Stimulated activated CD4-positive, alpha-beta T cell treated with anti-CD3 and anti-CD28 coated beads, TNF-alpha, amount 100 ng/mL, for 48 hours (primary cell): ENCODE measurements at regions not wholly inside any gene's neighbourhood (a gene's known extent, or its start where the extent isn't known, plus 50 kb on each side); places are given as distances from the start of the nearest gene placed in this dataset.
"Not testable (repeated sequence)": the region's sequence is repeated elsewhere in the genome, so short reads cannot be mapped to it uniquely, and the experiment has no call there.

Source experiments
- DNase-seq, 3 donors: peaks; one replicate each; pipeline ENCODE4 v3.0.0-alpha.2; 2020; ENCODE audit warnings: low read depth in 3 of 3

GRCh38 chr2:2663401-2664036, 332.4 kb upstream of the MYT1L start:
- DNase-seq, result no peak

- no peak for DNase-seq
Observed at GRCh38 chr2:2662847-2663356, 331.8 kb upstream of the MYT1L start.

- no peak for DNase-seq
Observed at GRCh38 chr2:2662037-2662846, 331.2 kb upstream of the MYT1L start.

- no peak for DNase-seq
Observed at GRCh38 chr2:2660789-2661355, 329.8 kb upstream of the MYT1L start.

GRCh38 chr2:2657121-2657962, 326.3 kb upstream of the MYT1L start:
- DNase-seq, result no peak

GRCh38 chr2:2656115-2657011, 325.3 kb upstream of the MYT1L start:
- DNase-seq, result no peak

- no peak for DNase-seq
Observed at GRCh38 chr2:2655453-2656114, 324.5 kb upstream of the MYT1L start.

GRCh38 chr2:2653231-2653630, 322.2 kb upstream of the MYT1L start:
- no peak for DNase-seq

- no peak for DNase-seq
Observed at GRCh38 chr2:2650608-2651375, 319.7 kb upstream of the MYT1L start.

- DNase-seq, result no peak
Observed at GRCh38 chr2:2649109-2650072, 318.3 kb upstream of the MYT1L start.

GRCh38 chr2:2648094-2648493, 317.0 kb upstream of the MYT1L start:
- no peak for DNase-seq

GRCh38 chr2:2647141-2647541, 316.1 kb upstream of the MYT1L start:
- DNase-seq, result no peak

- DNase-seq, result peak in 2 of 3 donors; percentile 24 to 29
Observed at GRCh38 chr2:2646433-2647051, 315.5 kb upstream of the MYT1L start.

GRCh38 chr2:2645162-2645855, 314.2 kb upstream of the MYT1L start:
- DNase-seq, result no peak

- DNase-seq, result not testable (repeated sequence)
Observed at GRCh38 chr2:2644751-2645150, 313.7 kb upstream of the MYT1L start.

GRCh38 chr2:2644040-2644439, 313.0 kb upstream of the MYT1L start:
- DNase-seq, result no peak
